ENCODE measurements at regions not wholly inside any gene's neighbourhood (a gene's known extent, or its start where the extent isn't known, plus 50 kb on each side); places are given as distances from the start of the nearest gene placed in this dataset.
A peak's percentile ranks its signal among the peaks of the same experiment; 100 is the strongest.

DNA sequence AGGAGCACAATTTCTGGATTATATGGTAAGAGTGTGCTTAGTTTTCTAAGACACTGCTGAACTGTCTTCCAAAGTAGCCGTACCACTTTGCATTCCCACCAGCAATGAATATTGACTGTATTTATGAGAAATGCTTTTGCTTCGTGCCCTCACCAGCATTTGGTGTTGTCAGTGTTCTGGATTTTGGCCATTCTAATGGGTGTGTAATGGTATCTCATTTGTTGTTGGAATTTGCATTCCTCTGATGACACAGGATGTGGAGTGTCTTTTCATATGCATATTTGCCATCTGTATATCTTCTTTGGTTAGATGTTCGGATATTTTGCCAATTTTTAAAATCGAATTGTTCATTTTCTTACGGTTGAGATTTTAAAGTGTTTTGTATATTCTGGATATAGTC lies 558.5 kb upstream of the FZD8 start:
- no peak for DNase-seq

DNA sequence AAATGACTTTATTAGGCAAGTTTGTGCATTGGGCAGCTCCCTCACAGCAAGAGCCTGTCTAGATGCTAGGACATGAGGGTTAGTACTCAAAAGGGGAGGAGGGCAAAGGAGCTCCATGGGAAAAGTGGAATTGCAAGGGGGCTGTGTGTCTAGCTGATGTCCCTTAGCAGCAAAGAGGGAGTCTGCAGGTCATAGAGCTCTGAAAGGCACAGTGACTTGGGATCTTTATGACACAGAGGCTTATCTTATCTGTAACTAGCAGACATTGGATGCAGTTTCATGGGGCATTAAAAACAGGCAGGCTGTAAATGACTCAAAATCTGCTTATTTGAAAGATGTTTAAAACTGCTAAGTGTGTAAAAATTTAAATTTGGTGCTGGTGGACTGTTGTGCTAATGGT lies 556.2 kb upstream of the FZD8 start:
- no peak for DNase-seq

DNA sequence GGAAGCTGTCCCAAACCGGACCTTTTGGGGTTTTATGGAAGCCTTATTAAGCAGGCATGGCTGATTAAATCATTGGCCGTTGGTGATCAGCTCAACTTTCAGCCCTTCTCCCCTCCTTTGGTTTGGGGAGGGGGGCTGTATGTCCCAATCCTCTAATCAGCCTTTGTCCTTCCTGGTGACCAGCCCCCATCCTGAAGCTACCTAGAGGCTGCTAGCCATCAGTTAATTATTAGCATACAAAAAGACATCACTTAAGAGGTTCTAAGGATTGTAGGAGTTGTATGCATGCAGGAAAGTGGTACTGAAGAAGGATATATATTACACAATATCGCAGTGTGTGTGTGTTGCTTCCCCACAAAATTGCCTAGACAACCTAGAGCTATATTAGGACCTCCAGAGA lies 553.3 kb upstream of the FZD8 start:
- DNase-seq: no peak

DNA sequence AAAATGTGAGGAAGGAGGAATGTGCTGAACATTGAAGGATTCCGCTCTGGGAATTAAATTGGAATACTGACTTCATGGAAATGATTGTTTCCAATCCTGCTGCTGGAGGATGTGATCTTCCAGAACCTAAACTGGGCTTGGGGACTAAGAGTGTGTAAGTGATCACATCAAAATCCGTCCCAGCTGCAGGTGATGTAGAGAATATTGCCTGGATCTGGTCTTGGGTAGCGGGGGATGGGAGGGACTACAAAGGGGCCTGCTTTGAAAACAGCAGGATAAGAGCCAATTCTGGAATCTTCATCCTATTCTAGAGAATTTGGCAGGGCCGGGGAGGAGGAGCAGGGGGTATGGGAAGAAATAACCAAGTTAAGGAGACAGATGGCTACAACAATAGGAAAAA lies 552.2 kb upstream of the FZD8 start:
- no peak for DNase-seq

DNA sequence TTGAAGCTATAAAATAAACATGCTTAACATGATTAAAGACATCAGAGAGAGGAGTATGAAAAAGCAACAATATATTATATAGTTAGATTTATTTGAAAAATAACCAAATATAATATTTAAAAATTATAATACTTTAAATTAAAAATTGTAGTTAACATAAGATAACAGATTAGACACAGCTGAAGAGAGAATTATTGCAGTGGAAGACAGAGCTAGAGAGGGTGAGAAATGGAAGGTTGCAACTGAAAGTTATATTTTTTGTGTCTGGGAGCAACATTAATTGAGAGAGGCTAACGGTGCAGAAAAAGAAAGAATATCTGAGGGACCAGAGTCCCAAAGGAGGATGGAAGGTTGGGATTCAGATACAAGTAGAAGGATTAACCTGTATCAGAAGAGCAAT lies 548.9 kb upstream of the FZD8 start:
- no peak for DNase-seq

DNA sequence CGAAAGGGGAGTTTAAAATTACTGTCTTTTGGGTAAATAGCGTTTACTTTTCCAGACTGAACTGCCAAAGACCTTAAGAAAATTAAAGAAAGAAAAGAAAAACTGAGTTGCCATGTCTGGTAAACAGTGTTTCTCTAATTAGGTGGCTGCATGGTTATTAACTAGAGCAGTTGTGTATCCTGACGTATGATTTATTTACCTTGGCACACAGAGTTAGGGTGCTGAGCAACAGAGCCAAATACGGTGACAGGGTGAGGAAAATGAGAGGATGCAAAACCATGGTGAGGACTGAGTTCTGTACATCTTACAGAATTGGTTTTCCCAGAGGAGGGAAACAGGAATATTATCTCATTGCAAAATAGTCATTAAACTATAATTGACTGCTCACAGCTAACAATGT lies 546.4 kb upstream of the FZD8 start:
- no peak for DNase-seq

DNA sequence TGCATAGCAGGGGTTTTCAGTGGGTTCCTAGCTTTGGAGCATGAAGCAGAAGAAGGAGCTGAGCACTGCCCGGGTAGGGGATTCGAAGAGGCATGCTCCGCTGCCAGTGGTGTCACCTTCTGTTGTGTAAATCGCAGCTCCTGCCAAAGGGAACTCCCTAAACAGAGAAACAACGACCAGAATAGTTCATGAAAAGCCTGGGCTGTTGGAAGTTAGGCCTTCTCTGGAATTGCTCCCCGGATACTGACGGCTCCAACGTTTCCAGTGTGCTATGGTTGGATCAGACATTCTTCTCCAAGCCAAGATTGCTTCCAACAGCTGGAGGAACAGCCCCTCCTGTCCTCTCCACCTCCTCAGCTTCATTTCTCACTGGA lies 546.0 kb upstream of the FZD8 start:
- no peak for DNase-seq

DNA sequence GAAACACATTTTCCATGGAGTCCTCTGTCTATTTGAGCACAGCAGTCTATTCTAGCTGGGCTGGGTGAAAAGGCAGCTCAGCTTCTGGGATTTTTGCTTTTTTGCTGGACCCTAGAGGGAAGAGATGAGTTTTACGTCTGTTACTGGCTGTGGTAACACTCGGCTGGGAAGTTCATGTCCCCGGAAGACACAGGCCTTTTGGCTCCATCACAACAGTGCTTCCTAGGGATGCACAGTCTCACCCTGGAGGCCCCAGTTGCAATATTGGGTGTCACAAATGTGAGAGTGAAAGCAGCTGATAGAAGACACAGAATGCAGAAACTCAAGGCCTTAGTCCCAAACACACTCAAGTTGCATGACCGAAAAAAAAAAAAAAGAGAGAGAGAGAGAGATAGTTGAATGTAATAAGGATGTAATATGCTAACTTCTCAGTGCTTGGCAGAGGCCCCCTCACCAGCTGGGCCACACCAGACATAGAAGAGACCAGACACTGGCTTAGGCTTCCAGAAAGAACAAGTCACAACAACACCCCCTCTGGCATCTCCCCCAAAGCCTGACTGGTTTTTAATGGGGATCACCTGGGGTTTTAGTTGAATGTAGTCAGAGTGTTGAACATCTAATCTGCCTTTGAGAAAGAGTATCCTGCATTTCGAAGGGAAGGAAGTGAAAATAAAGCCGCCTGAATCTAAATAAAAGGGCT lies 545.4 kb upstream of the FZD8 start:
- no peak for DNase-seq

DNA sequence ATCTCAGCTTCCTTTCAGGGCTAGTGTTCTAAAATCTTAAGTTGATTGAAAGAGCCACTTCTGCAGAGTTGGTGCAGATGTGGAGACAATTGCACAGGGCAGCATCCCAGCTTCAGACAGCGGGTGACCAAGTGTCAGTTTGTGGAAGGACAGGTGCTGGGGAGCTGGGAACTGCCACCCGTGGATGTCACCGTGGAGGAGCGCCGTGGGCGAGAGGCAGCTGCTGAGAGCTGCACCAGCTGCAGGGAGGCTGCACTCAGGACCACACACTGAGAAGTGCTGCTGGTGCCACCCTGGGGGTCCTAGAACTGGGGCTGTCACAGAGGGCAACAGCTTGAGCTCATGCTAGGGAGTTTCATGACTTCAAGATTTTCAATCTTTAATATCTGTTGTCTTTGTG lies 543.0 kb upstream of the FZD8 start:
- DNase-seq: no peak

DNA sequence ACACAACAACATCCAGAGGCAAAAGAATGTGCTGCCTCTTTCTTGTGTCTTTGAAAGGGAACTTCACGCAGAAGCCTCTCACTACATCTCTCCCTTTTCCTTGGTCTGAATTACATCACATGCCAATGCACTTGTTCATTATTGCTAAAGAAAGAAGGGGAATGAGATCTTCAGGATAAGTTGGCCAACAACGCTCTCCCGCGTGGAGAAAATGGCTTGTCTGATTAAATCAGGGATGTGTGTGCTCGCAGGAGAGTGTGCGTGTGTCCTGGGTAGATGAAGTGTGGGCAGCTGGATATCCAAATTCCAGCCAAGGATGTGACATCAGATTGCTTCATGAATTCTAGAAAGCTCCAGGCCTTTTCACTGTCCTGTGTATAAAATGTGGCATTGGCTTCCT lies 541.6 kb upstream of the FZD8 start:
- DNase-seq: no peak

DNA sequence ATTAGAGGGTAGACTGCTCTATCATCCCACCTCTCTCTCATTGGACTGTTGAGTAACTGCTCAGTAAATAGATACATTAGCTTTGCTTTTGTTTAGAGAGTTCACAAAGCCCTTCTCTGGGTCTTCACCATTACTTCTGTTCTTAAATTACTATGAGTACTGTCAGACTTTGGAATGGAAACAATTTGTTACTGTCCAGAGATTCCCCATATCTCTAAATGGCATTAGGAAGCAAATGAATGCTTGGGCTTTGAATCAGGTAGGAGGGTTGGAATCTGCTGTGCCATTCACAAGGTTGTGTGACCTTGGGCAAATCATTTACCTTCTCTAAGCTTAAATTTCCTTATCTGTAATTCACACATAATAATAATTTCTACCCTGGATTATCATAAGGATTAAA lies 541.0 kb upstream of the FZD8 start:
- no peak for DNase-seq

DNA sequence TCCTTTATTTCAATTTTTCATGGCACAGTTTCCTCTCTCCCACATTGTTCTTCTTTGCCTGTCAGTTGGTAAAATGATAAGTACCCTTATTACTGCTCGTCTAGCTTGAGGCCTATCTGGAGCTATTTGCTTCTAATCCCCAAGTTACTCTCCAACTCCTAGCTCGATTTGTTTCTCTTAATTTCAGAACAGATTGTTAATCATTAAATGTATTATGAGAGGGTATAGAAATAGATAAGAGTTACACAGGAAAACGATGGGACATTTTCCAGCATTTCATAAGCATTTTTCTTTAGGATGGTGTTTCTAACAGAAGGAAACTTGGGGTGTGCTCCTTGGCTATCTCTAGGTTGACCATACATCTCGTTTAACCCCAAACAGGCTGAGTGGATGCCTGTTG lies 540.5 kb upstream of the FZD8 start:
- DNase-seq: no peak

DNA sequence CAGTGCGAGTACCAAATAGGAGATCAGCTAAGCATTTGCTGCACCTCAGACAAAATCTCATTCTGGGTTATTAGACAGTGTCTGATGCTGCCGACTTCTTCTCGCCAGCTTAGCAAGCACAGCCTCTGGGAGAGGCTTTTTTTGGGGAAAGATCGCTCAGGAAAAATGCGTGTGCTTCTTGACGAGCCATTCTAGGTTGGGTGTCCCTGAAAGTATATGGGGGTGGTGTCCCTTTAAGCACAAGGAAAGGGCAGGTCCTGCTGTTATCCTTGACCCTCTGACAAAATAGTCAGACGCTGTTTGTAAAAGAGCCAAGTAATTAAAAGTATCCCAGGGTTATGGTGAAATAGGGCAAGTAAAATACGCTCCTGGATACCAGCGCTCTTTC lies 540.1 kb upstream of the FZD8 start:
- no peak for DNase-seq

DNA sequence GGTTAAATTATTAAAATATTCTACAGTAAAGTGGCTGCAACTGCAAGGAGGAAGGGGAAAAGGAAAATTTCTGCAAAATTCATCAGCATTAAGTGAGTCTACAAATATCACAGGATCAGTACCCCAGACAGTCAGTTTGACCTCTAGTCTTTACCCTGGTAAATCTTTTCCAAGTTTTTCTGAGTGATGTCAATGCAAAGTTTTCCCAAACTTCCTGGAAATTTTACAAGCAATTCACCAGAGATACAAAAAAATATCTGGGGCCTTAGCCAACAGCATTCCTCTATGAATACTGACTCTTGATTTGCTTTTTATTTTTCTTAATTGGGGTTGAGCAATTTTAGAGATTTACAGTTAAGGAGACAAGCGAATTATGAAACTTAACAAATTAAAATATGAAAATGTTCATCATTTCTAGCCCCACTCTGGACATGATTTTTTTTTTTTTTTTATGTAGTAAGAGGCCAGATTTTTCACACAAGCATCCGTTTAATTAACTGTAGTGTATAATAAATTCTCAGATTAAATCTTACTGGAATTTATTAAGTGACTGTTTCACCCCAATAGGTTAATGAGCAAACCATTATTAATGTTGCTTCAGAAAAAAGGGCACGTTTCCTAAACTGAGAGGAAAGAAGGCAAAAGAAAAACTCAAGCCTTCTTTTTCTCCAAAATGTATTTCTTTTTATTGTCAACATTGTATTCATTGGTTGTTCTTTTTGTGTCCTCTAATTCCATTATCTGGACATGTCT lies 539.5 kb upstream of the FZD8 start:
- DNase-seq: peak; percentile 45

DNA sequence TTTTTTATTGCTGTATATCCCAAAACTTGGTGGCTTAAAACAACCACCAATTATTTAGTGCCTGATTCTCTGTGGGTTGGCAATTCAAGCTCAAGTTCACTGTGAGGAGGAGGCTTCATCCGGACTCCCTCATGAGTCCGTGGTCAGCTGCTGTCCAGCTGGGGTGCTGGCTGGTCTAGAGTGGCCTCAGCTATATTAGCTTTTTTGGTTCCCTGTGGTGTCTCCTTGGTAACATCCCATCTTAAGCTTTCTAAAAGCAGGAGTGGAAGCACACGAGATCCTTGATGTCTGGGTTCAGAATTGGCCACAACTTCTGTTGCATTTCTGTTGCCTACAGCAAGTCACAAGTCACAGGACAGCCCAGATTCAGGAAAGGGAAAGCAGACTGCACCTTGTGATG lies 536.5 kb upstream of the FZD8 start:
- no peak for DNase-seq

DNA sequence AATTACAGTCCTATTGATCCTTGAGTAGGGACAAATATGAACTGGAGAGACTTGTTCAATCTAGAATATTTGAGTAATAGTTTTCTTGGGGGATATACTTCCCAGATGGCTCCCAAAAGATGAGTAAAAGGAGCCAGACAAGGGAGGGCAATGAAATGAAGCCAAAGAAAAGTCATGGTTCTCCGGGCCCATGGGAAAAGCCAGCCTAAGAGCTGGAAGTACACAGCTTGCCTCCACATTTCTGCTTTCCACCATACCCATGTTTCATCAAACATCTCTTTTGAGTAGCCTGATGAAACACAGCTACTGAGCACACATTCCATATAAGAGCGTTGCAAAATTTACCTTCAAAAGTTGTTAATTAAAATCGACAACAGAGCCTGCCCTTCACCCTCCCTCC lies 535.0 kb upstream of the FZD8 start:
- no peak for DNase-seq

DNA sequence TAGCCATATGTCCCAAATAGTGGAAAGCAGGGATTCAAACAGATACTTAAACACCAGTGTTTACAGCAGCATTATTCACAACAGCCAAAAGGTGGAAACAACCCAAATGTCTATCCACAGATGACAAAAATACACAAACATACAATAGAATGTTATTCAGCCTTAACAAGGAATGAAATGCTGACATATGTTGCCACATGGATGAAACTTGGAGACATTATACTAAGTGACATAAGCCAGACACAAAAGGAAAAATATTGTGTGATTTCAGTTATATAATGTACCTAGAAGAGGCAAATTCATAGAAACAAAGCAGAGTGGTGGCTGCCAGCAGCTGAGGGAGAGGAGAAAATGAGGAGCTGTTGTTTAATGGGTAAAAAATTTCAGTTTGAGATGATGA lies 533.9 kb upstream of the FZD8 start:
- DNase-seq: no peak

DNA sequence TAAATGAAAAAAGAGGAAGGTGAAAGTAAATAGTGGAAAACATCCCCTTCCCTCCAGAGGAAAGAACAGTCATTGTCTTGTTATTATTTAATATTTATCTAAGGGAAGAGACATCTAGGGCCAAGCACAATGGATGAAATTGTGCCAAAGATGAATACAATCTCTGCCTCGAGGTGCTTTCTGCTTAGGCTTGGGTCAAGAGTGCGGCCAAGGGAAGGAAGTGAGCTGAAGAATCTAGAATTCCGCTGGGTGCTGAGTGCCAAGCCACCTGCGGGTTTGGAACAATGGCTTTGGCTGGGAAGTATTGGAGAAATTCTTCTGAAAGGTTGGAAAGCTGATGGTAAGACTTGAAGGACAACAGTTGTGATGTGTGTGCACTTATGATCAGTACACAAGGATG lies 531.3 kb upstream of the FZD8 start:
- no peak for DNase-seq

DNA sequence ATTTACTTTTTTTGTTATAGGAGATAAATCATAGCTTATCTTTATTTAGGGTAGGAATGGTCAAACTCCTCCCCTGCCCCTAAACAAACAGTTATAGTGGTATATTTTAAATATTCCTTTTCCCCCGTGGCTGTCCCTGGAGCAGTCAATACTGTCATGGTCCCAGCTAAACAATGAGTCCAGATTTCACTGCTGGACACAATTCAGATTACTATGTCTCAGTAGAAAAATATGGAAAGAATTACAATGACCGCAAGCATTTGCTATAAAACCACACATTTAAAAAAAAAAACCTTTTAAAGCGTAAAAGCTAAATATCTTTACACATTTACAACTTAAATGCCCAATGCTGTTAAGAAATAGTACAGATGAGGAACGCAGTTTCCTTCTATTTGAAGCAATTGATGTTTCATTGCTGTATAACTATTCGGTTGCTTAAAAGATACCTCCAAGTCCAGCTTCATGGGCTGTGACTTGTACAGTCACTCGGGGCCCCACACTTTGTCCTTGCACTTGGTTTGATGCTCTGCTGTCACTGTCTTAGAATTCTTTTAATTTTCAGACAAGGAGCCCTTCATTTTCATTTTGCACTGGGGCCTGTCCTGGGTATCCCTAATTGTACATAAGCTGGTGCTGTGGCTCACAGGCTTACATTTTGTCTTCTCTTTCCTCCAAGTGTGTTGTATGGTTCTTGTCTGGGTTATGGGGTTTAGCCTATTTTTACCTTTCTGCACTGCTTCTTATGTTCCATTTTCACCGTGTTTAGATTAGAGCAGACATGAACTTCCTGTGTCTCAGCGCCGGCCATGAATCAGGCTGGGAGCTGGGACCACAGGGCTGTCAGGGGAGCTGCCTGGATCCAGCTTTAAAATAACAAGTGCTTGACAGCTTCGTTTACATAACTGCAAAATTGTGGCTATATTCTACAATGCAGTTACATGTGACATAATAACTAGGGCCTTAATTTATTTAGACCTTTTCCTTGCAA lies 530.2 kb upstream of the FZD8 start:
- DNase-seq: peak; percentile 88

DNA sequence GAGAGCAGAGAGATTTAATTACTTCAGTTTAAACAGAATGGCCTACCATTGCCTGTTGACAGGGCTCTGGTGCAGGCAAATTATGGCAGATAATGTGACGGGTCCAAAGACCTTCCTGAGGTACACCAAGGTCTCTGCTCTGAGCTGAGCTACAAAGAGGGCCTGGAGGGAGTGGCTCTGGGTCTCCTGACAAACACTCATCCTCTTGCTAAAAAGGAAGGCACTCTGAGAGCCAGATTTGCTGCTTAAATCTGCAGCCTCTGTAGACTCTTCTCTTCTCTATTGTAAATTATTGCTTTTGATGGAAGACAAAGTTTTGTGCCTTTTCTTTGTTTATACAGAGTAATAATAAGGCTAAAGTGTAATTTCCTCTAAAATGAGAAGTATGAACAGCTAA lies 529.5 kb upstream of the FZD8 start:
- peak; percentile 17 for DNase-seq

DNA sequence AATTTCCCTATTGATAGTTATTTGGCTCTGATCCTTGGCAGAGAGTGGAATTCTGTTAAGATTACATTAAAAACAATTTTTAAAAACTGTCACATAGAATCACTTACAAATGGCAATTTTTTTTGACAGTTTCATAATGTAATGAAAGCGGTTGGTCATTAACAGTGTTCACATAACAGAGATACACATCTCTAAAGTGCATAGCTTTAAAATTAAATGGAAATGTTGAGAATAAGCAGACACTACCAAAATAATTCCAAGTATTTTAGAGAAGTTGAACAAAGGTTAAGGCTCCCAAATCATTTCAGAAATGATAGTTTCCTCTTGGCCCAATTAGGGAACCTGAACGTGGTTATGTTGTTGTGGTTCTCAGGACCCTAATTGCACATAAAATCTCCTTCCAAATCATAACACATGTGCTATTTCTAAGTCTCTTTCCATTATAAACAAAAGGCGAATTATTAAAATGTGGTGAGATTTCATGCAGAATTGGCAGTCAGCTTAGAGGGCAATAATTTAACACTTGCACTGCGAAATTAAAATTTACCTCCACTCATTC lies 528.9 kb upstream of the FZD8 start:
- no peak for DNase-seq

DNA sequence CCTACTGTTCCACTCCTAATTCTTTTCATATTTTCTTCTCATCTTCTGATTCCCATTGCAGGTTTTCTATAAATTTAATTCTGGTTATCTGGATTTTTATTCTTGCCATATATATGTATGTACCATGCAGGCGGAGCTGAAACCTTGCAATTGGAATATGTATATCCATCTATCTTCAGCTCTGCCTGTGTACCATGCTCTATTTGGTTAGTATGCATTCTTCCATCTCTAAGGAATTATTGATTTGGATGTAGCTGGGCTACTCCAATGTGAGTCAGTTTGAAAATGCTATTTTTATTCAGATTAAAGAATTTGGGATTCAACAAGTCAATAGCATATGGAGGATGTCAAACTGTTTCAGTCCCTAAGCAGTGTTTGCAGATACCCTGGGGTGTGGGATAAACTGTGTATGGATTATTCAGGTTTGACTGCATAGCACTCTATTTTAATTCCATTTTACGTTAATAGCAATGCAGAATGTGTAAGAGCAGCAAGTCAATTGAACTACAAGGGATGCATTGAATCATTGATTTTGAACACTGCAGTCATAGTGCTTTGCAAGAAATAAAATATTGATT lies 528.1 kb upstream of the FZD8 start:
- no peak for DNase-seq

DNA sequence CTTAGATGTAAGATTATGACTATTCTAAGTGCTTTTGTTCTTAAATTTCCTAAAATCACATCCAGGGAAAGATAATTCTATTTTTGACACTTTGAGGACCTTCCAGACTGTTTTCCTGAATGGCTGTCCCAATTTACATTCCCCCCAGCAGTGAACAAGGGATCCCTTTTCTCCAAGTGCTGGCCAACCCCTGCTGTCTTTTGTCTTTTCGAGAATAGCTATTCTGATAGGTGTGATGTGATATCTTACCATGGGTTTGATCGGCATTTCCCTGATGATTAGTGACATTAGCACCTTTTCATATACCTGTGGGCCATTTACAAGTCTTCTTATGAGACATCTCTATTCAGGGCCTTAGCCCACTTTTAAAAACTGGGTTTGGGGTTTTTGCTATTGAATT lies 526.7 kb upstream of the FZD8 start:
- DNase-seq: no peak

Data from fibroblast of skin of back (primary cell).